Hippocampal formation (tissue), 2 donors: ENCODE measurements at regions not wholly inside any gene's neighbourhood (a gene's known extent, or its start where the extent isn't known, plus 50 kb on each side); places are given as distances from the start of the nearest gene placed in this dataset.

Experiments
- DNase-seq, 2 donors: peaks; one replicate each; lab custom pipeline; 2025; lab: John Stamatoyannopoulos, UW

GRCh38 chr2:37782155-37782673 is 110.8 kb upstream of the CDC42EP3 start:
- no peak for DNase-seq

DNA sequence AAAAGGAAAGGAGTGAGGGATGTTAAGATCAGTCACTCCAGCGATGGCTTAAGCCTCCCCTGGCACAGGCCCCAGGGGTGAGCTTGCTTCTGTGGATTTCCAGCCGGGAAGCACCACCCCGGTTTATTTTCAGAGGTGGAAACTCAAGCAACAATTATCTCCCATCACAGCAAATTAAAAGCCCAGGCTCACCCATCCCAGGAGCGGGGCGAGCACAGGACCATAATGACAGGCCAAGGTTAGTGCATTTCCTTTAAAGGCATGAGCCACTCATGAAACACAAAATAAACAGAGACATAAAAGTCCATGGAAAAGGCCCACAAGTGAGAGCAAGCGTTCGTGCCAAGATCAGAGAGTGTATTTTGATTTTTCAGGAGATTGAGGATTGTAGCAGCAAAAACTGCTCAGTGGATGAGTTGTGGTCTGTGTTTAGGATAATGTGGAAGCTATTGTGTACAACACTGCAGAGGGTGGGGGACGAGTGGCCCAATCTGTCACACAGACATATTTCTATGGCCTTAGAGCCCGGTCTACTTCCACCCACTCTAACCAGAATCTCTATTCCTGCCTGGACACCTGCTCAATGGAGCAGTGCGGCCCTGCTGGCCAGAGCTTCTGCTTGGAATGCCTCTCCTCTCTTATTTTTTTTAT is 111.4 kb upstream of the CDC42EP3 start:
- no peak for DNase-seq

DNA sequence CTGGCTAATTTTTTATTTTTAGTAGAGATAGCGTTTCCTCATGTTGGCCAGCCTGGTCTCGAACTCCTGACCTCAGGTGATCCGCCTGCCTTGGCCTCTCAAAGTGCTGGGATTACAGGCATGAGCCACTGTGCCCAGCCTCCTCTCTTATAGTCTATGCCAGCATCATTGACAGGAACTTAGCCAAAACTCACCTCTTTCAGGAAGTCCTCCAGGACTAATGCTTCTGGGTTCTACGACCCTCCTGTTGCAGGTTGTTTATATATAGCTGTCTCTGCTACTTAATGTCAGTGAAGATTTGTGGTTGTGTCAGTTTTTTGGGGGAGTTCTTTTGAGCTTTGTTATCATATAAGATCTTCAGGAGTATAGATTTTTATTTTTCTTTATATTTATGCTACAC is 112.1 kb upstream of the CDC42EP3 start:
- no peak for DNase-seq

DNA sequence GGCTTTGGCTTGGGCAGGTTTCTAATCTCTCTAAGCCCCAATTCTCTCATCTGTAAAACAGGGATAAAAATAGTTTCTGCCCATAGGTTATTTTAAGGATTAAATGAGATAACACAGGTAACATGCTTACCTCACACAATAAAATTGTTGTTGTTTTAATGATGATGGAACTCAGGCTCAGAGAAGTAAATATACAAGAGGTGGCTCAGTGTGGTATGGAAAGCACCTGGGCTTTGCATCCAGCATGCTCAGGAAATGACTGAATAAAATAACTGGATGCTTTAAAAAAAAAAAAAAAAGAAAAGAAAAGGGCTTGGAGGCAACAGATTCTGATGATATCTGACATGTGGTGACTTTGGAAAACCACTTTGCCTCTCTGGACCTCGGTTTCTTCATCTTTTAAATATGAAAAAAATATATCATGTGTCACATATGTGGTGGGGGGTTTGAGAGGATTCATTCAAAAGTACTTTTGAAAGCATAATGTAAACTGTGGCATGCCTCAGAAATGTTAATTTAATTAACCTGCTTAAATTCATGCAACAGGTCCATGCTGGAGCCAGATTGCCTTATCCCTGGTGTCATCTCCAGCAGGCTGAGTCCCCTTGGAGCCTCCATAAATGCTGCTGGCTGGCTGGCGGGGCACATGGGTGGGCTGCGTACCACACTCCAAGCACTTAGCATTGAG is 112.8 kb upstream of the CDC42EP3 start:
- no peak for DNase-seq

DNA sequence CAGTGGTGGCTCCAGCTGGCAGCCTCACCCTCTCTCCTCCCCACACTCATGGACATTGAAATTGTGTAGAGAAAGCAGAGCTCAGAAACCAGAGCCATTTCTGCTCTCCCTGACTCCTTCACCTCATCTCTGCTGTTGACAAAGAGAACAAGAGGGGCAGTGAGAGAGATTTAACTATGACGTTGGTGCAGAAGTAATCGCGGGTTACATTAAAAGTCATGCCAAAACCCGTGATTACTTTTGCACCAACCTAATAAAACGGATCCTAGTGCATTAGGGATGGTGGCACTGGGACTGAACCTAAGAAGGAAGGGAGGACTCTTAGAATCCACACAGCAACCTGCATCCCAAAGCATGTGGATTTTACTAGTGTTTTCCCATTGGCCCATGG is 113.3 kb upstream of the CDC42EP3 start:
- no peak for DNase-seq

GRCh38 chr2:37786191-37786698 is 114.8 kb upstream of the CDC42EP3 start:
- no peak for DNase-seq

GRCh38 chr2:37786854-37787253 is 115.4 kb upstream of the CDC42EP3 start:
- no peak for DNase-seq

- no peak for DNase-seq
Measured at GRCh38 chr2:37788602-37789209, 117.3 kb upstream of the CDC42EP3 start.

DNA sequence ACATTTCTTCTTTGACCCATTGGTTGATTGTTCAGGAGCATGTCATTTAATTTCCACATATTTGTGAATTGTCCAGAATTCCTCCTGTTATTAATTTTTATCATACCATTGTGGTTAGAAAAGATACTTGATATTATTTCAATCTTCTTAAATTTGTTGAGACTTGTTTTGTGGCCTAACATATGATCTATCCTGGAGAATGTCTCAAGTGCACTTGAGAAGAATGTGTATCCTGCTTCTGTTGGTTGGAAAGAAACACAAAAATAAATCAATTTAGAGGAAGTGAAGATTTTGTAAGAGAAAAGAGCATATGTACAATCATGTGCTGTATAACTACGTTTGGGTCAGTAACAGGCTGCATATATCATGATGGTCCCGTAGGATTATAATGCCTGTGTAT is 118.6 kb upstream of the CDC42EP3 start:
- DNase-seq: no peak

- no peak for DNase-seq
Measured at GRCh38 chr2:37790462-37790861, 119.0 kb upstream of the CDC42EP3 start.

DNA sequence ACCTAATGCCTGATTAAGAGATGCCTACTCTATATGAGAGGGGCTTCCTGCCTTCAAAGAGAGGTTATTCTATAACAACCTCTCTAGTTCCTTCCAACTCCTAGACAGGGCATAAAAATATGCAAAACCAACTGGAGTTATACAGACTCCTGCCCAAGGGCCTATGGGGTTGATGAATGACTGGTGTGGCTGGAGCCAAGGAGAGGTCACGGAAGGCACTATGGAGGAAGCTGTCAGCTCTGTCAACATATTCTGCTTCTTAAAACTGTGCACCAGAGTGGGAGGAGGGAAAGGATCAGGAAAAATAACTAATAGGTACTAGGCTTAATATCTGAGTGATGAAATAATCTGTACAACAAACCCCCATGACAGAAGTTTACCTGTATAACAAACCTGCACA is 120.9 kb upstream of the CDC42EP3 start:
- DNase-seq: no peak

- no peak for DNase-seq
Measured at GRCh38 chr2:37793004-37793403, 121.6 kb upstream of the CDC42EP3 start.

DNA sequence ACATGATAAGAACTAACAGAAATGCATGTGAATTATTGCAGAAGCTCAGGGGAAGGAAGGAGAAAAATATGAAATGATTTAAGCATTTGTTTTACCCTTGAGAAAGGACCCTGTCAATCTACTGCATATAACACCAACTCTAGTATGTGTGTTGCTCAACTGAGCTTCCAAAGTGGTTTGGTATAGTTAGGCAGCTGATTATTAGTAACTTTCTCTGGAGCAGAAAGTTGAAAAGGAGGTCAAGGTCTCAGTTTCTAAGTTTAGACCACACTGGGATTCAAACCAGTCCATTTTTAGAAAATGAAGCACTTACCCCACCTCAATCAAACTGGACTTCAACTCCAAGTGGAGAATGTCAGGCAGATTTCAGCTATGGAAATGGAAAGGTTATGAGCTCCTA is 123.3 kb upstream of the CDC42EP3 start:
- no peak for DNase-seq

GRCh38 chr2:37795456-37795855 is 124.0 kb upstream of the CDC42EP3 start:
- DNase-seq: no peak

- DNase-seq: no peak
Measured at GRCh38 chr2:37795938-37796337, 124.5 kb upstream of the CDC42EP3 start.

GRCh38 chr2:37796481-37796880 is 125.0 kb upstream of the CDC42EP3 start:
- no peak for DNase-seq

DNA sequence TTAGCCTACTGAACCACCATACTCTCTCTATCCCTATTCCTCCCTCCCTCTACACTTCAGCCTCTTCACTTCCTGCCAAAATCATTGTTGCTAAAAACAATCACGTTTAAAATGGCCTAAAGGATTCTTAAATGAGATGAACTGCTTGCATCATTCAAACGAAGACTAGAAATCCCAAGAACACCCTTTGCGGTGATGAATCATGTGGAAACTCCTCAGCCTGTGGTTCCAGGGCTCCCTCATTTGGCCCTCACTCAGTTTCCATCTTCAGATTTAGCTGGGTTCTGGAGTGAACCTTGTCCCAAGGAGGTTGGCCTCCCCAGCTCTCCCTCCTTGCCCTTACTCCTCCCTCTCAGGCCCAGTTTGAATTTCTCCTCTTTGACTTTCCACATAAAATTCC is 125.6 kb upstream of the CDC42EP3 start:
- DNase-seq: no peak

GRCh38 chr2:37798315-37799005 is 126.6 kb upstream of the RMDN2 start:
- DNase-seq: no peak

DNA sequence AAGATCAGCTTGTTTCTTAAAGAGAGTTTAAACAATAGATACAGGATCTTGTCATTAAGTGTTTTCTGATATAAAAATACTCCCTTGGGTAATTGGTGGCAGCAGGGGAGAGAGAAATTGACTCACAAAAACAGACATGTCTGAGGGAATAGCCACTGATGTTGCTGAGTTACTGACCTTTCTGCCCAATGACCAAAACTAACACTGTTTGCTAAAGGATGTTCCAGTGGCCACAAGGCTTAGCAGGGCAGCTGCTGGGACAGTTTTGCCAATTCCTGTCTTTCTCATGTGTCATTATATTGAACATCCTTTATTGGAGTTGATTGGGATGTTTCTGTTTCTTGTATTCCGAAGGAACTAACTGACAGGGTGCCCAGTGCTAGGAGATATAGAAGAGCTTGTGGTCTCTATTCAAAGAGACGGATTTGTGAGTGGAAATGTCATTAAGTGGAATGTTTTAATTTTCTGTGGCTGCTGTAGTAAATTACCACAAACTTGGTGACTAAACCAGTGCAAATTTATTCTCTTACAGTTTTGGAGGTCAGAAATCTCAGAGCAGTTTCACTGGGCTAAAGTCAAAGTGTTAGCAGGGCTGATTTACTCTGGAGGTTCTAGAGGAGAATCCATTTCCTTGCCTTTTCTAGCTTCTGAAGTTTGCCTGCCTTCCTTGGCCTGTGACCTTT is 124.8 kb upstream of the RMDN2 start:
- no peak for DNase-seq

GRCh38 chr2:37802211-37802752 is 122.8 kb upstream of the RMDN2 start:
- no peak for DNase-seq

GRCh38 chr2:37802899-37803379 is 122.1 kb upstream of the RMDN2 start:
- DNase-seq: no peak
